ENCODE measurements at regions not wholly inside any gene's neighbourhood (a gene's known extent, or its start where the extent isn't known, plus 50 kb on each side); places are given as distances from the start of the nearest gene placed in this dataset.

DNA sequence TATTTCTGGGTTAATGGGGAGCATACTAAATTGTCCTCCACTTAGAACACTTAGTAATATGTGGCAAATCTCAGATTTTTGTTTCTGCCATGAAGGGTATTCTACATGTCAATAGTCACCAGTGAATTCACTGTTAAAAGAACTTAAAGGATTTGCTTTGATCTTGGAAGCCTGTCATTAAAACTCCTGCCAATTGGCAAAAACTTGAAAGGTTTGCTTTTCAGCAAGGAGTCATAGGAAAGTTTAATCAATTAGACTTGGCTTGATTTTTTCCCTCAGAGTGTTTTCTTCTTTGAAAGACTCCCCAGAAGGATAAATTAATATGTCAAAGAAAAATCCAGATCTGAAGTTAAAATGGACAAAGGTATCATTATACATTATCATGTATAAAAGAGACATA lies 671.9 kb upstream of the PKDCC start:
- Histone ChIP-seq H3K4me1 (ENCODE audit: low read length) (no peaks in the 10 kb centered on the region), H3K79me2 (ENCODE audit: low read length) (no peaks in the 10 kb centered on the region), H3K27me3 (ENCODE audit: low read depth, low read length) (no peaks in the 10 kb centered on the region), H3K9me3 (ENCODE audit: insufficient read depth, low read length) (no peaks in the 10 kb centered on the region), H3K4me2 (ENCODE audit: low read length) (no peak overlapping the region), H2AFZ (ENCODE audit: low read depth, low read length) (no peak overlapping the region), H3K4me3 (ENCODE audit: low read length) (no peak overlapping the region), H4K20me1 (ENCODE audit: insufficient read depth, low read length) (no peaks in the 10 kb centered on the region), H3K9ac (ENCODE audit: low read length) (no peak overlapping the region), H3K27ac (ENCODE audit: low read length) (no peak overlapping the region), H3K36me3 (replicated peaks; ENCODE audit: low read depth, low read length) (no peaks in the 10 kb centered on the region)
- no peak for TF ChIP-seq EZH2phosphoT487 (IDR thresholded peaks at IDR 0.05; ENCODE audit: low read depth)
- TF ChIP-seq, protein P1, sequence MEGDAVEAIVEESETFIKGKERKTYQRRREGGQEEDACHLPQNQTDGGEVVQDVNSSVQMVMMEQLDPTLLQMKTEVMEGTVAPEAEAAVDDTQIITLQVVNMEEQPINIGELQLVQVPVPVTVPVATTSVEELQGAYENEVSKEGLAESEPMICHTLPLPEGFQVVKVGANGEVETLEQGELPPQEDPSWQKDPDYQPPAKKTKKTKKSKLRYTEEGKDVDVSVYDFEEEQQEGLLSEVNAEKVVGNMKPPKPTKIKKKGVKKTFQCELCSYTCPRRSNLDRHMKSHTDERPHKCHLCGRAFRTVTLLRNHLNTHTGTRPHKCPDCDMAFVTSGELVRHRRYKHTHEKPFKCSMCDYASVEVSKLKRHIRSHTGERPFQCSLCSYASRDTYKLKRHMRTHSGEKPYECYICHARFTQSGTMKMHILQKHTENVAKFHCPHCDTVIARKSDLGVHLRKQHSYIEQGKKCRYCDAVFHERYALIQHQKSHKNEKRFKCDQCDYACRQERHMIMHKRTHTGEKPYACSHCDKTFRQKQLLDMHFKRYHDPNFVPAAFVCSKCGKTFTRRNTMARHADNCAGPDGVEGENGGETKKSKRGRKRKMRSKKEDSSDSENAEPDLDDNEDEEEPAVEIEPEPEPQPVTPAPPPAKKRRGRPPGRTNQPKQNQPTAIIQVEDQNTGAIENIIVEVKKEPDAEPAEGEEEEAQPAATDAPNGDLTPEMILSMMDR (IDR thresholded peaks at IDR 0.05; ENCODE audit: low read depth, low read length) = no peak

DNA sequence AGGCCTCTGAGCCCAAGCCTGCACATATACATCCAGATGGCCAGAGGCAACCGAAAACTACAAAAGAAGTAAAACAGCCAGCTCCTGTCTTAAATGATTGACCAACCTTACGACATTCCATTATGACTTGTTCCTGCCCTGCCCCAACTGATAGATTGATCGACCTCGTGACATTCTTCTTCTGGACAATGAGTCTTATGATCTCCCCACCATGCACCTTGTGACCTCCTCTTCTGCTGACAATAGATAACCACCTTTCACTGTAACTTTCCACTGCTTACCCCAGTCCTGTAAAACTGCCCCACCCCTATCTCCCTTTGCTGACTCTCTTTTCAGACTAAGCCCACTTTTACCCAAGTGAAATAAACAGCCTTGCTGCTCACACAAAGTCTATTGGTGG lies 670.0 kb upstream of the PKDCC start:
- H3K36me3 ChIP-seq (replicated peaks; ENCODE audit: low read depth, low read length) = no peaks in the 10 kb centered on the region
- no peak overlapping the region for H3K4me2 ChIP-seq (ENCODE audit: low read length)
- no peak for TF ChIP-seq EZH2phosphoT487 (IDR thresholded peaks at IDR 0.05; ENCODE audit: low read depth)
- TF ChIP-seq, protein P1 (IDR thresholded peaks at IDR 0.05; ENCODE audit: low read depth, low read length) = no peak
- H3K27me3 ChIP-seq (ENCODE audit: low read depth, low read length) = no peaks in the 10 kb centered on the region
- no peak overlapping the region for H2AFZ ChIP-seq (ENCODE audit: low read depth, low read length)
- no peaks in the 10 kb centered on the region for H3K9me3 ChIP-seq (ENCODE audit: insufficient read depth, low read length)
- no peaks in the 10 kb centered on the region for H4K20me1 ChIP-seq (ENCODE audit: insufficient read depth, low read length)
- no peak overlapping the region for H3K9ac ChIP-seq (ENCODE audit: low read length)
- no peak overlapping the region for H3K27ac ChIP-seq (ENCODE audit: low read length)
- no peaks in the 10 kb centered on the region for H3K79me2 ChIP-seq (ENCODE audit: low read length)
- H3K4me3 ChIP-seq (ENCODE audit: low read length) = no peak overlapping the region
- no peaks in the 10 kb centered on the region for H3K4me1 ChIP-seq (ENCODE audit: low read length)

DNA sequence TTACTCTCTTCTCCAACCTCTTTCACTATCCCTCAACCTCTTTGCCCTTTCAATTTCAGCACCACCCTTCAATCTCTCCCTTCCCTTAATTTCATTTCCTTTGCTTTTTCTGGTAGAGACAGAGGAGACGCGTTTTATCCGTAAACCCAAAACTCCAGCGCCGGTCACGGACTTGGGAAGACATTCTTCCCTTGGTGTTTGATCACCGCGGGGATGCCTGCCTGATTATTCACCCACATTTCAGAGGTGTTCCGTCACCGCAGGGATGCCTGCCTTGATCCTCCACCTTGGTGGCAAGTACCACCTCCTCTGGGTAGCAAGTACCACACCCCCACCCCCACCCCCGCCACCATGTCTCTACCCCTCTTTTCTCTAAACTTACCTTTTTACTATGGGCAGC lies 669.4 kb upstream of the PKDCC start:
- no peak overlapping the region for H2AFZ ChIP-seq (ENCODE audit: low read depth, low read length)
- no peaks in the 10 kb centered on the region for H3K36me3 ChIP-seq (replicated peaks; ENCODE audit: low read depth, low read length)
- no peak overlapping the region for H3K4me3 ChIP-seq (ENCODE audit: low read length)
- H3K27me3 ChIP-seq (ENCODE audit: low read depth, low read length) = no peaks in the 10 kb centered on the region
- no peaks in the 10 kb centered on the region for H4K20me1 ChIP-seq (ENCODE audit: insufficient read depth, low read length)
- no peaks in the 10 kb centered on the region for H3K4me1 ChIP-seq (ENCODE audit: low read length)
- no peaks in the 10 kb centered on the region for H3K79me2 ChIP-seq (ENCODE audit: low read length)
- TF ChIP-seq, protein P1 (IDR thresholded peaks at IDR 0.05; ENCODE audit: low read depth, low read length) = no peak
- no peak for TF ChIP-seq EZH2phosphoT487 (IDR thresholded peaks at IDR 0.05; ENCODE audit: low read depth)
- no peak overlapping the region for H3K4me2 ChIP-seq (ENCODE audit: low read length)
- H3K9ac ChIP-seq (ENCODE audit: low read length) = no peak overlapping the region
- H3K27ac ChIP-seq (ENCODE audit: low read length) = no peak overlapping the region
- H3K9me3 ChIP-seq (ENCODE audit: insufficient read depth, low read length) = no peaks in the 10 kb centered on the region

DNA sequence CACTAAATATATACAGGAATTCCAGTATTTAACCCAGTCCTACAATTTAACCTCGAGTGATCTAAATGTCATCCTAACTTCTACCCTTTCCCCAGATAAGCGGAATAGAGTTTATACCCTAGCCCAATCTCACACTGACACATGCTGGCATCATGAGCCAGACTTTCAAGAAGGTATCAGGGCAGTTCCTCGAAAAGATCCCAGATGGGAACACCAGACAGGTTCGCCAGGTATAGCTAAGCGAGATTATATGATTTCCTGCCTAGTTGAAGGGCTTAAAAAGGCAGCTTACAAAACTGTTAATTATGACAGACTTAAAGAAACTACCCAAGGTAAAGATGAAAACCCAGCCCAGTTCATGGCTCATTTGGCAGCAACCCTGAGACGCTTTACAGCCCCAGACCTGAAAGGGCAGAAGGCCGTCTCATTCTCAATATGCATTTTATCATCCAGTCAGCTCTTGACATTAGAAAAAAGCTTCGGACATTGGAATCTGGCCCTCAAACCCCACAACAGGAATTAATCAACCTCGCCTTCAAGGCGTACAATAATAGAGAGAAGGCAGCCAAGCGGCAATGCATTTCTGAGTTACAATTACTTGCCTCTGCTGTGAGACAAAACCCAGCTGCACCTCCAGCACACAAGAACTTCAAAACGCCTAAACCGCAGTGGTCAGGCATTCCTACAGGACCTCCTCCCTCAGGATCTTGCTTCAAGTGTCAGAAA lies 668.2 kb upstream of the PKDCC start:
- no peaks in the 10 kb centered on the region for H3K79me2 ChIP-seq (ENCODE audit: low read length)
- no peaks in the 10 kb centered on the region for H3K9me3 ChIP-seq (ENCODE audit: insufficient read depth, low read length)
- H3K9ac ChIP-seq (ENCODE audit: low read length) = no peak overlapping the region
- no peaks in the 10 kb centered on the region for H4K20me1 ChIP-seq (ENCODE audit: insufficient read depth, low read length)
- H3K27me3 ChIP-seq (ENCODE audit: low read depth, low read length) = no peaks in the 10 kb centered on the region
- TF ChIP-seq, protein P1 (IDR thresholded peaks at IDR 0.05; ENCODE audit: low read depth, low read length) = no peak
- no peak overlapping the region for H2AFZ ChIP-seq (ENCODE audit: low read depth, low read length)
- H3K36me3 ChIP-seq (replicated peaks; ENCODE audit: low read depth, low read length) = no peaks in the 10 kb centered on the region
- no peaks in the 10 kb centered on the region for H3K4me1 ChIP-seq (ENCODE audit: low read length)
- H3K4me2 ChIP-seq (ENCODE audit: low read length) = no peak overlapping the region
- H3K27ac ChIP-seq (ENCODE audit: low read length) = no peak overlapping the region
- H3K4me3 ChIP-seq (ENCODE audit: low read length) = no peak overlapping the region
